ENCODE measurements at regions not wholly inside any gene's neighbourhood (a gene's known extent, or its start where the extent isn't known, plus 50 kb on each side); places are given as distances from the start of the nearest gene placed in this dataset.
"Not testable (repeated sequence)": the region's sequence is repeated elsewhere in the genome, so short reads cannot be mapped to it uniquely, and the experiment has no call there.

DNA sequence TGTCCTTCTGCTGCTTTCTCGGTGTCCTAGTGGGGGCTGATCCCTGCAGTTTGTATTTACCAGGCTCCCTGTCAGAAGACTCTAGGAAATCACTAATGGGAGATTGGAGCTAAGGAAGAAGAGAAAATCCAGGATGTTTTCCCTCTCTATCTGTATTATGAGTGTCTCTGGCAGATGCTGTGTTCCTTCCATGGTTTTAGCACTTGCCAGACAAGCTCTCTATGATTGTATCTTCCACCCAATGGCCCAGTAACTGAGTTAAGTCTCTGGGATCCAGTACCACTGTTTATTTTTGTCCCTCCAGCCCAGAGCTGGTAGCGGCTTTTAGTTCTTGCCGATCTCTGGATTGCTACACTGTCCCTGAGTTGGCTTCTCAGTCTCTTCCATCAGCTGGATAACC is 494.8 kb upstream of the SLC39A10 start:
- no peak for DNase-seq (ENCODE audit: low read depth)

DNA sequence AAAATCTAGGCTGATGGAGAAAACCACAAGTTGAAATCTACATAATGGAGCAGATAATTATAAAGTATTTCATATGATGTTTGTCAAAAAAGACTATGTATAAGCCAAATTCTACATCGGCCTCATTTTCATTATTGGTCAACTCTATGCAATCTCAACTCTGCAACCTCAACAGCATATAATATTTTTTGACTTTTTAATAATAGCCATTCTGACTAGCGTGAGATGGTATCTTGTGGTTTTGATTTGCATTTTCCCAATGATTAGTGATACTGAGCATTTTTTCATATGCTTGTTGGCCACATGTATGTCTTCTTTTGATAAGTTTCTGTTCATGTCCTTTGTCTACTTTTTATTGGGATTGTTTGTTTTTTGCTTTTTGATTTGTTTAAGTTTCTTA is 496.1 kb upstream of the SLC39A10 start:
- DNase-seq (ENCODE audit: low read depth): no peak

DNA sequence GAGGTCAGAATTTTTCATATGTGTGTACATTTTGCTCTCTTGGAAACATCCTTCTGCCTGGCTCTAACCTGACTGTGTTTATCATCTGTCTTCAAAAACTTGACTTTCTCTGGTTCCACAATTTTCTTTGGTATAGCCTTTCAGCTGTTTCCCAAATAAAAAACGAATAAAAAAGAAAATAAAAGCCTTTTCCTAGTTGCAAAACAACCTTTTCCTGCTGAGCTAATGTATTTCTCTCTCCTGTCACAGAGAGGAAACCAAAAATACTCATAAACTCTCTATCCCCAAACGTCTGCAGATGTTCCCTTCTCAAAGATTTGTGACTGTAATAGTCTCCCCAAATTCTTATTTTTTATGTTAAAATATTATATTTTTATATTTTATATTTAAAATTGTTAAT is 505.3 kb upstream of the SLC39A10 start:
- no peak for DNase-seq (ENCODE audit: low read depth)

DNA sequence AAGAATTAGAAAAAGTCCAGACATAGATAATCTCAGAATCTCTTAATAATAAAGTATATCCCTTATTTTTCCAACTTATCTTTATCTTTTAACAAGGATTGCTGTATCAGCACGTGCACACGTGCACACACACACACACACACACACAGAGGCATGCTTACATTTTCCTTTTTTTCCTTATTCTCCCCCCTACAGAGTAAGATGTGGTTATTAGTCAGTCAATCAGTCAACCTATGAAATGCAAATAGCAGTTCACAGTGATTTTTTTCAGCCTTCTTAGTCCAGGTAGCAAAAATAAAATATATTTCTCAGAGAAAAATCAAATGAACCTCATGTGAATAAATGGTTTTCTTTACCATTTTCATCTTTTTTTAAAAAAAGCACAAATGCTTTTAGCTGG is 506.2 kb upstream of the SLC39A10 start:
- DNase-seq (ENCODE audit: low read depth): no peak

DNA sequence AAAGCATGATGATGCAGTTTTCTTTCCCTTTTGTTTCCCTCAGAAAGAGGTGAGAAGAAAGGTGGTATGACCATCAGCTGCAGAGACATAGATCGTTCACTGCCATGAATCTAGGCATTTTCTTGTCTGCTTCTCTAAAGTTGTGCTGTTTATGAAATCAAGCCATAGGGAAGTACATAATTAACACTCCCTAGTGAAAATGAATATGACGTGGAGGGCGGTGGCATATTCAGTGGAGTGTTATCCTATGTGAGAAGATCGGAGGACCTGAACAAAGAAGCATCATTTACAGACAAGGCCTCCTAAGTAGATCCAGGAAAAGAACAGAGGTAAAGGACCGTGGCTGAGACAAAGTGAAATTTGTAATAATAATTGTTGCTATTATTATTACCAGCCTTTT is 509.0 kb upstream of the SLC39A10 start:
- no peak for DNase-seq (ENCODE audit: low read depth)

DNA sequence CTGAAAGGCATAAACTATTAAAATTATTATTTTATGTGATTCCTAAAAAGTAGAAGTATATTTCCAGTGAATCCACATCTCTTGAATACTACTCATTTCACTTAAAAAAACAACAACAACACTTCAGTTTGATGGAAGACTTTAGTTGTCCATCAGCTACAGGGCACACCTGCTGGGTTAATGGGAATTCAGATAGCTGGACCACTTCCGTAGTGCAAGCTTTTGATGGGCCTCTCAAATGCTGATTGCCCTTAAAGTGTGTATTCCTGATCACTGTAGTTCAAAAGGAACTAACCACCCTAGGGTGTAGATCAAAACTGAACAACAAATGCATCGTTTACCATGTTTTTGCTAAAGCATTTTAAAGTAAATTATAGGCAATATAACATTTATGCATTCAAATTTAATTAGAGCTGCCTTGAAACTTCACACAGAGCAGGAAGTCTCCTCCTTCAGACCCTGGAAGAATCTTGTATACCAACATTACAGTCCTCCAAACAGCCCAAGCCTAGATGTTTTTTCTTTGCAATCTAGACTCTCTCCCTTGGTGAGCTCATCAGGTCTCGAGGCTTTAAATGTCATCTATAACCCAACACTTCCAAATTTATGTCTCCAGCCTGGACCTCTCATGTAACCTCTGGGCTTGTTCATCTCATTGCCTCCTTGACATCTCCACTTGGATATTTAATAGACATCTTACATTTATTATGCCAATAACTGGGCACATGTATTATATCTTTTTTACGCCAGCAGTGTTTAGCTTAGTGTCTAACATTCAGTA is 510.1 kb upstream of the SLC39A10 start:
- no peak for DNase-seq (ENCODE audit: low read depth)

DNA sequence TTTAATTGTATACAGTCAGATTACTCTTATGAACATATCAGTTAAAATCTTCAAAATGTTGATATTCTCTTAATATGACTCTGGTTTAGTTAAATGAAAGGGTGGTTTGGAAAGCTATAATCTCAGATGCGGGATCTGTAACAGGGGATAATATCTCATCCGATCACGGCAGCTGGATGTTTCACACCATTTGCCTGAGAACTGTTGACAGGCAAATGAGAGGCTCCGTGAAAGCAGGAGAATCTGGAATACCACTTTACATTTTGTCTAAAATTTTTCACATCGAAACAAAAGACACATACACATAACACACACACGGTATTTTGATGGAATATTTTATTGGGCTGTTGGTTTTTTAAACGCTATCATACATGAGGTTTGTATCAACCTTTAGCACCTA is 518.6 kb upstream of the SLC39A10 start:
- DNase-seq (ENCODE audit: low read depth): no peak

DNA sequence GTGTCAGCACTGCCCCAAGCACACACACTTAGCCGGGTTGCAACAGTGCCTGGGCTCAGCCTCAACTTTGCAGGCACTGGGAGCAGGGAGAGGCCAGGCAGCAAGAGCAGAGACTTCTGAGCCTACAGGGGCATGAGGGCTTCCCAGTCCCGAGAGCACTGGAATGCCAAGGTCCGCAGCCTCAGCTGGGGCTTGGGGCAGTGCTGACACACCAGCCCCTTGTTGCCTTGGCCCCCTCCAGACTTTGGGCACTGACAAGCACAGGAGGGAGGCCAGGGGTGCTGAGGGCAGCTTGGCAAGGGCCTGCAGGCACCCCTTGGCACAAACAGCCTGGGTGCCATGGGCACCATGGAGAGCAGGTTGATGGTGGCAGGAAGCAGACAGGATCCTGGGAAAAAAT is 531.1 kb upstream of the SLC39A10 start:
- not testable (repeated sequence) for DNase-seq (ENCODE audit: low read depth)

DNA sequence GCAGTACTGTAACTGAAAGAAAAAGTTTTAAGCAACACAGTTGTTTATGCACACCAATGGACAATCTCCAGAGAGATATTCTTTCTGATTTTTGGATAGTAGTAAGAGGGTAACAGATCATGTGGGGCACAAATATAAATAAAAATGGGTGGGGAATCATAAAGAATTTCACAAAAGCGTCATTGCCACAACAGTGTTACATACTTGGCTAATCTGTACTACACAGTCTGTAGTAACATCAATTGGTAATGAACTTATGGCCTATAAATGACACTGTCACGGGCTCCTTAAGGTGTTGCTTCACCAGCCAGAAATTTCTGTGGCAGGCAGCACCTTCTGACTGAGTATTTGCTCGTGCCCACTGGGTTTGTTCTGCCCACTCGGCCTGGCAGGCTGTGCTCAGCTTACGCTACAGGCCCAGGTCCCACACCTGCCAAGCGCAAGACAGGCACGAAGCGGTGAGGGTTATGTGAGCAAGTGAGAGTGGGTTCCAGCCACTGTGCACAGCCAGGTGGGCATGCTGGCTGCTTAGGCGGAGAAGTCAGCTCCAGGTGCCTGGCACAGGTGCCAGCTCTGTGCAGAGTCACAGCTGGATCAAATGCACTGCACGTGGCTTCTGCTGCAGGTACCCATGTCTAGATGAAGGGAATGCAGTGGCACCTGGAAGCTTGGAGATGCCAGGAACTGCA is 532.5 kb upstream of the SLC39A10 start:
- no peak for DNase-seq (ENCODE audit: low read depth)

DNA sequence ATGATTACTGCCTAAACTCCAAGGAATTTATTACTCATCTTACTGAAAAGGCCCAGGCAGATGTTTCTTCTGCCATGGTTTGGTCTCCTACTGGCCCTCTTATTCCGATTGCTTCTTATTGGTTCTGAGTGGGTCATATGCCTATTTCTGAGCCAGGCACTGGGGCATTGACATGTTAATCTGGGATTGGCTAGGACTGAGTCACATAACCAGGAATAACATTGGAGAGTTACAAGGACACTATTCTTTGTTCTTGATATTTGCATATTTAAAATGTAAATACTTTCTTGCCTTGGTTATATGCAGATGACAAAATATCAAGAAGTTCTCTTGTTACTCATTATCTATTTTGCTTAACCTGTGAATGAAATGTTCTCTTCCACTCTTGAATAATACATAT is 534.4 kb upstream of the SLC39A10 start:
- no peak for DNase-seq (ENCODE audit: low read depth)

DNA sequence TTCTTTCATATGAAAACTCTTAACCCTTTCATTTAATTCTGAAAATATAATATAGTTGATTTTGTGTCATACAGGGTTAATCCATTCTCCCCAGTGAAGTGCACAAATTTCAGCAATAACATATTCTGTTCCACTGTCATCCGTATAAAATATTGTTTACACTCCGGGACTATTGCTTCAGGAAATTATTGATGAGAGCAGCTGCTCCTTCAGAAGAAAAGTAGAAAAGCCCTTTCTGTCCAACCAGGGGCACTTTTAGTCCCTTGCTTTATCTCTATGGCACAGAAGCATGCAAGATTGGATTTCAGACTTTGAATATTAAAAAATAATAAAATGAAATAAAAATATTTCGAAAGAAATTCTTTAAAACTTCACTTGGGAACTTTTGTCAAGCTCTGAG is 535.7 kb upstream of the SLC39A10 start:
- DNase-seq (ENCODE audit: low read depth): no peak

DNA sequence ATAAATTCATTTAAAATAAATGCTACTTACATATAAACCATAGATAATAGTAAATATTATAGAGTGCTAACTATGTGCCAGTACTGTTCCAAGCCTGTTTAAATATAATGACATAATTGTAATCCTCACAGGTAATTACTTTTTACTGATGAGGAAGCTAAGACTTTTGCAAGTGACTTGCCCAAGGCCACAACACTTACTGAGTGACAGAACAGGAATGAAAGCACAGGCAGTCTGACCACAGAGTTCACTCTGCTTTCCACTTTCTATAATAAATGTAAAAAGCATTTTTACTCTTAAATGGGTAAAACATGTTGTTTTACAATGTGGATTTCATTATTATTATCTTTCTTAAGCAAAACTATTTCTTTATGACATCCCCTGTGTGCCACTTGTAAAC is 537.8 kb upstream of the SLC39A10 start:
- DNase-seq (ENCODE audit: low read depth): no peak

DNA sequence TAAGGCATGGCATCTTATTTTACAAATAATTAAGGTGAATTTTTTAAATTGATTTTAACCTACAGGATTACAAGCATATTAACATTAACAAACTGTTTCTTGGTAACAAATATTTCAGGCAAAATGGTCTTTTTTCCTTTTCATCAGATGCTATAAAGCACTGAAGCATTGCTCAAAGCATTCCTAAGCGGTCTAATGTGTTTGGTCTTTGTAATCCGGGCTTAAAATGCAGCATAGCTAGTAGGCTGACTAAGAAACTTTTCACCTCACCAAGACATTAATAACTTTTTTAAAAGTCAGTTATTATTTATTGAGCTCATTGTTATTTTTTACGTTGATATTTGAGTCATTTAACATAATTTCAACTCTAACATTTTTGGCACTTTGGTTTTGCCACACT is 538.8 kb upstream of the SLC39A10 start:
- DNase-seq (ENCODE audit: low read depth): no peak

DNA sequence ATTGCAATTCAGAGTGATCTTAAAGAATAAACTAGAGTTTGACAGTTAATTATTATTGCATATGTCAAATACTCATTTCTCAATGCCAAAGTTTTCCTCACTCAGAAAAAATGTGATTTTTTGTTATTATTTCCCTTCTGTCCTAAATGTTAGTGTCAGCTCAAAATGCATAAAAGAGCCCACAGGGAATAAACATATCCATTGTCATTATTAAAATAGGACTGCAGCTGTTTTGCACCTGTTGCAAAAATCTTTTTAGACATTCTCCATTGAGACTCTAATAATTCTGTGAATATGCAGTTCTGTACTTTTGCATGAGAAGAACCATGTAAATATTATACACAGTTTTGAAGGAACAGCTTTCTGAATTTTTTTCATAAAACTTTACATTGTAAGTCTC is 540.0 kb upstream of the SLC39A10 start:
- DNase-seq (ENCODE audit: low read depth): no peak

DNA sequence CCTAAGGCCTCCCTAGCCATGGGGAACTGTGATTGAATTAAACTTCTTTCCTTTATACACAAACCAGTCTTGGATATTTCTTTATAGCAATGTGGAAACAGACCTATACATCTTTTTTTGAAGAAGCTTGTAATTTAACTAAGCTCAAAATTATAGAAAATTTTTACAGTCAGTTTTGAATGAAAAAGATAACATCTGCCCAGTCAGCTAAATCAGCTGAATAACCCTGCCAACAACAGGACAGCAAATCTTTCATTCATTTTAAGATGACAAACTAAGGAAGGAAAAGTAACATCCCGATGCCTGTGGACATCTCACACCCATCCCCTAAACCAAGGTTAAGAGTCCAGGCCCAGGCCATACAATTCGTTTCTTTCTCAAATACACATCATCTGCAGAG is 541.3 kb upstream of the SLC39A10 start:
- DNase-seq (ENCODE audit: low read depth): no peak

DNA sequence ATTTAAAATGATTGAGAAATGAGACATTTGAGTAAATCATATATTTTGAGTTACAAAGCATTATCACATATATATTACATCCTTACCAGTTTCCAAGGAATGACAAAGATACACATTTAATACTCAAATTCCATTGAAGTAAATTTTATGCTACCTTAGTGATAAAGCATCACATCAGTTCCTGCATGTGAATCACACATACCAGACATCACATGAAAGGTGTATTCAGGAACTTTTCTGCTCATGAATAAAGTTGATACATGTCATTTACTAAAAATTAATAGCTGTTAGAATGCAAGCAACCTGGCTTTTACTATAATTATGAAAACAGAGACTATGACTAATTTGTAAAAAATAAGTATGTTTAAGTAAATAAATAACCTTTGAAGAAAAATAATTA is 548.8 kb upstream of the SLC39A10 start:
- no peak for DNase-seq (ENCODE audit: low read depth)

DNA sequence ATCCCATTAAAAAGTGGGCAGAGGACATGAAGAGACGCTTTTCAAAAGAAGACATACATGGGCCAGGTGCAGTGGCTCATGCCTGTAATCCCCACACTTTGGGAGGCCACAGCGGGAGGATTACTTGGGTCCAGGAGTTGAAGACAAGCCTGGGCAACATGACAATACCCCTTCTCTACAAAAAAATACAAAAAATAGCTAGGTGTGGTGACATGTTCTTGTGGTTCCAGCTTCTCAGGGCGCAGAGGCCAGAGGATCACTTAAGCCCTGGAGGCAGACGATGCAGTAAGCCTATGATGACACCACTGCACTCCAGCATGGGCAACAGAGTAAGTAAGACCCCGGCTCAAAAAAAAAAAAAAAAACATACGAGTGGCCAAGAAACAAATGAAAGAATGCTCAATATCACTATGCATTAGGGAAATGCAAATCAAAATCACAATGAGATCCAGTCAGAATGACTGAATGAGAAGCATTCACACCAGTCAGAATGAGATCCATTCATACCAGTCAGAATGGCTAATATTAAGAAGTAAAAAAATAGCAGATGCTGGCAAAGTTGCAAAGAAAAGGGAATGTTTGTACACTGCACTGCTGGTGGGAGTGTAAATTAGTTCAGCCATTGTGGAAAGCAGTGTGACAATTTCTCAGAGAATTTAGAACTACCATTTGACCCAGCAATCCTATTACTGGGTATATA is 550.2 kb upstream of the SLC39A10 start:
- DNase-seq (ENCODE audit: low read depth): no peak

DNA sequence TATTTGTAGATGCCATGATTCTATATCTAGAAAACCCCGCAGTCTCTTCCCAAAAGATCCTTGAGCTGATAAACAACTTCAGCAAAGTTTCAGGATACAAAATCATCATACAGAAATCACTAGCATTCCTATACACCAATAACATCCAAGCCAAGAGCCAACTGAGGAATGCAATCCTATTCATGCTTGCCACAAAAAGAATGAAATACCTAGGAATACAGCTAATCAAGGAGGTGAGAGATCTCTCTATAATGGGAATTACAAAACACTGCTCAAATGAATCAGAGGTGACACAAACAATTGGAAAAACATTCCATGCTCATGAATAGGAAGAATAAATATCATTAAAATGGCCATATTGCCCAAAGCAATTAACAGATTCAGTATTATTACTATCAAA is 551.4 kb upstream of the SLC39A10 start:
- no peak for DNase-seq (ENCODE audit: low read depth)

DNA sequence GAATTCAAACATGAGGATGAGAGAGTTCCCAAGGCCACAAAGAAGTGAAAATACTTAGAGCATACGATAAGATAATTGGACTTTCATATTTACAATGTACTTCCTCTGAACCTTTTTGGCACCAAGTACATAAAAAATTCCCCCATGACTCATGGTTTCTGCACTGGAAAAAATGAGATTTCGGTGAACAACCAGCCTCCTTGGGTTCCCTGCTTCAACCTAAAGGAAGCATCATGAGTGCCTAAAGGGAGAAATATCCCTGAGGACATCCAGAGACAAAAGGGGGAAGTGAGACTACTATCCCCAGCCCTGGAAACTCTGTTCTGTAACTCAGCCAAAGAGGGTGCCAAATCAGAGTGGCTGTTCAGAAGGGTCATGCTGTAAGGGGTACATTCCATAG is 562.7 kb upstream of the SLC39A10 start:
- DNase-seq (ENCODE audit: low read depth): no peak

DNA sequence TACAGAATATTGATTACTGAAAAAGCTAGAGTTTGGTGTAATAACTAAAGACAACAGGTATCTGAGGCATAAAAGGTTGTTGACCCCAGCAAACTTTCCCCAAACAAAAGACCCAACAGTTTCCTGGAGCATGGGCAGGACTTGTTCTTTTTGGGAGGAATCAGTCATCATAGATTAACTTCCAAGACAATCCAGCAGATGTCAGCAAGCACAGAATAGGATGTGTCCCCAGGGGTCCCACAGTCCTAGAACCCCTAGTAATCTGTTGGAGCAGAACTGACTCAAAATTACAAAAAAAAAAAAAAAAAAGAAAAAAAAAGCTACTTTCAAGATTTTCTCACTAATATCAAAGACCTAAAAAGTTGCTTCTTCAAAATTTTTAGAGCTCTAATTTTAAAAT is 564.7 kb upstream of the SLC39A10 start:
- no peak for DNase-seq (ENCODE audit: low read depth)

DNA sequence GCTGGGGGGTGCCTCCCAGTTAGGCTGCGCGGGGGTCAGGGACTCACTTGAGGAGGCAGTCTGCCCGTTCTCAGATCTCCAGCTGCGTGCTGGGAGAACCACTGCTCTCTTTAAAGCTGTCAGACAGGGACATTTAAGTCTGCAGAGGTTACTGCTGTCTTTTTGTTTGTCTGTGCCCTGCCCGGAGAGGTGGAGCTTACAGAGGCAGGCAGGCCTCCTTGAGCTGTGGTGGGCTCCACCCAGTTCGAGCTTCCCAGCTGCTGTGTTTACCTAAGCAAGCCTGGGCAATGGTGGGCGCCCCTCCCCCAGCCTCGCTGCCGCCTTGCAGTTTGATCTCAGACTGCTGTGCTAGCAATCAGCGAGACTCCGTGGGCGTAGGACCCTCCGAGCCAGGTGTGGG is 584.2 kb upstream of the SLC39A10 start:
- DNase-seq (ENCODE audit: low read depth): not testable (repeated sequence)

DNA sequence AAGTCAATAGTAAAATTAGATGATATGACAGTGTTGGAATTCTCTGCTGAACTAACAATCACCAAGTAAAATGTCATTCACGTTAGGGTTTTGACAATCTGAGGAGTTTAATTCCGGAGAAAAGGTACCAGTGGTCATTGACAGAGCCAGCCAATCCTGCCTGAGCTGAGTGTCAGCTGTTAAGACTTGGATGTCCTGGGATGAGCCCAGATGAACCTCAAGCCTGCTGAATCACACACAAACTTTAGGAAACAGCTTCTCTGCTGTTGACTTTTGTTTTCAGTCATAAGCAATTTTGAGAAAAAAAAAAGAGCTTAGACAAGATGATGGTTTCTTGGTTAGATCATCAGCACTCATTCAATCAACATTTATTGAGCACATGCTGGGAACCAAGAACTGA is 600.0 kb upstream of the SLC39A10 start:
- no peak for DNase-seq (ENCODE audit: low read depth)

DNA sequence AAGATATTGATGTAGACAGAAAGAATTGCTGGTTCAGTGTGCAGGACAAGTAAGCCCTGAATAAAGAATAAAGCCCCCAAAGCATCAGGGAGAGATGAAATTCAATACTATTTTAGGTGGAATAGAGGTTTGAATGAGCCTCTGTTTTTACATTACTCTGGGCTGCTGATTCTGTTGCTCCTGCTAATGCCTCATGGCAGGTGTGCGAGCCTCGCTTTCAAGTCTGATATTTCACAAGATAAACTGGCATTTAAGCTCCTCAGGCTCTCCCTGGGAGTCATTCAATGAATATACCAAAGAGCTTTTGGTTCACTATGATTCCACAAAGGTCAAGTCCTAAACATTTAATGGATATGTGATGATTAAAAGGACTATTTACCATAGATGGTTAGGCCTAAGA is 601.0 kb upstream of the SLC39A10 start:
- no peak for DNase-seq (ENCODE audit: low read depth)

Data from activated T-helper 9 cell treated with anti-CD3 and anti-CD28 coated beads, Interleukin-2, amount 50 U/mL, for 16 hours (primary cell).